Right lobe of liver (tissue), 6 donors: ENCODE measurements at regions not wholly inside any gene's neighbourhood (a gene's known extent, or its start where the extent isn't known, plus 50 kb on each side); places are given as distances from the start of the nearest gene placed in this dataset.

Source experiments
- ATAC-seq, 4 donors: fragments of 200-7000 bp; cut with Tn5 transposase; one replicate each; pipeline ENCODE4 v1.9.1; 2020; ENCODE audit warnings: mild to moderate bottlenecking in 4 of 4, moderate library complexity in 4 of 4
- DNase-seq, 3 donors: peaks; one replicate each; pipeline ENCODE4 v3.0.0-alpha.2; 2020
- H3K27ac ChIP-seq, 3 donors: fragments of 200-600 bp; one replicate each; pipeline ENCODE4 v1.8.0; 2022
- H3K27me3 ChIP-seq, 2 donors: fragments of 200-600 bp; one replicate each; pipeline ENCODE4 v1.8.0; 2022
- H3K36me3 ChIP-seq, 4 donors: fragments of 200-600 bp; sonication (generic) in 1 of 4; one replicate each; pipeline versions ENCODE4 v1.5.1 to v1.8.0; 2017 to 2022; ENCODE audit warnings: control low read depth in 1 of 4
- H3K4me1 ChIP-seq, 4 donors: fragments of 200-600 bp; sonication (generic) in 1 of 4; one replicate each; pipeline versions ENCODE4 v1.5.1 to v1.8.0; 2017 to 2022; ENCODE audit warnings: control low read depth in 1 of 4
- H3K4me3 ChIP-seq, 3 donors: fragments of 200-600 bp; one replicate each; pipeline ENCODE4 v1.8.0; 2022
- H3K9me3 ChIP-seq, 4 donors: fragments of 200-600 bp; sonication (generic) in 1 of 4; one replicate each; pipeline versions ENCODE4 v1.5.1 to v1.8.0; 2017 to 2022; ENCODE audit warnings: control low read depth in 1 of 4
- POLR2A ChIP-seq: fragments of 450-650 bp; IDR thresholded peaks from one replicate; pipeline ENCODE4 v1.6.1; 2017; ENCODE audit warnings: antibody characterized with exemption, mild to moderate bottlenecking
- WGBS: methylation state at CpG from one replicate; pipeline ENCODE4 v1.1.6; 2018; ENCODE audit warnings: low coverage, low lambda C conversion rate; ENCODE audit not compliant: insufficient coverage; ENCODE audit errors: missing lambda C conversion rate; 5-methylcytosine and 5-hydroxymethylcytosine counted together
- intact Hi-C, 2 donors: fragments of 100-400 bp; cut with DNase I; formaldehyde crosslinking; loops; one replicate each; pipeline versions ENCODE4 v1.11.2 to v1.14.1; 2022
- TF ChIP-seq, protein P1 (sequence below), 4 donors: fragments of 200-600 bp in 3 of 4; fragments of 450-650 bp in 1 of 4; IDR thresholded peaks; one replicate each; pipeline versions ENCODE4 v1.5.1 to v1.8.0; 2016 to 2022; ENCODE audit warnings: antibody characterized with exemption in 4 of 4, mild to moderate bottlenecking in 2 of 4
- donor health status: DM: no; HTN: yes; CAD: no.
- donor health status: DM: no; HTN: no; CAD: no.
- donor health status: DM: no; HTN: no; CAD: no.
- donor health status: DM: no; HTN: yes; CAD: no.
- donor health status: DM: no; HTN: yes; CAD: no.

- Histone ChIP-seq H3K4me3 (no peak overlapping the region), H3K4me1 (no peaks in the 10 kb centered on the region), H3K27ac (no peak overlapping the region), H3K36me3 (no peaks in the 10 kb centered on the region), H3K9me3 (no peaks in the 10 kb centered on the region), H3K27me3 (no peaks in the 10 kb centered on the region)
- TF ChIP-seq POLR2A = no peak
- TF ChIP-seq, protein P1, sequence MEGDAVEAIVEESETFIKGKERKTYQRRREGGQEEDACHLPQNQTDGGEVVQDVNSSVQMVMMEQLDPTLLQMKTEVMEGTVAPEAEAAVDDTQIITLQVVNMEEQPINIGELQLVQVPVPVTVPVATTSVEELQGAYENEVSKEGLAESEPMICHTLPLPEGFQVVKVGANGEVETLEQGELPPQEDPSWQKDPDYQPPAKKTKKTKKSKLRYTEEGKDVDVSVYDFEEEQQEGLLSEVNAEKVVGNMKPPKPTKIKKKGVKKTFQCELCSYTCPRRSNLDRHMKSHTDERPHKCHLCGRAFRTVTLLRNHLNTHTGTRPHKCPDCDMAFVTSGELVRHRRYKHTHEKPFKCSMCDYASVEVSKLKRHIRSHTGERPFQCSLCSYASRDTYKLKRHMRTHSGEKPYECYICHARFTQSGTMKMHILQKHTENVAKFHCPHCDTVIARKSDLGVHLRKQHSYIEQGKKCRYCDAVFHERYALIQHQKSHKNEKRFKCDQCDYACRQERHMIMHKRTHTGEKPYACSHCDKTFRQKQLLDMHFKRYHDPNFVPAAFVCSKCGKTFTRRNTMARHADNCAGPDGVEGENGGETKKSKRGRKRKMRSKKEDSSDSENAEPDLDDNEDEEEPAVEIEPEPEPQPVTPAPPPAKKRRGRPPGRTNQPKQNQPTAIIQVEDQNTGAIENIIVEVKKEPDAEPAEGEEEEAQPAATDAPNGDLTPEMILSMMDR (IDR thresholded peaks at IDR 0.05) = no peak
- ATAC-seq (no peak), DNase-seq (no peak)
- 56% methylated on average over 5 of the region's 9 CpGs for WGBS
- intact Hi-C loops = no loop called here
These were observed 167.0 kb upstream of the UBE2E2 start for GRCh38 chr3:23035927-23036640.

- DNase-seq = no peak
- intact Hi-C loops = no loop called here
- no peak overlapping the region for H3K4me3 ChIP-seq
- ATAC-seq = no peak
- H3K4me1 ChIP-seq = no peaks in the 10 kb centered on the region
- TF ChIP-seq POLR2A = no peak
- TF ChIP-seq, protein P1 (IDR thresholded peaks at IDR 0.05) = no peak
- H3K27me3 ChIP-seq = no peaks in the 10 kb centered on the region
- no peak overlapping the region for H3K27ac ChIP-seq
- no peaks in the 10 kb centered on the region for H3K9me3 ChIP-seq
- H3K36me3 ChIP-seq = no peaks in the 10 kb centered on the region
- WGBS = 21% methylated on average over 4 of the region's 4 CpGs
These were observed 166.4 kb upstream of the UBE2E2 start for GRCh38 chr3:23036728-23037127.

DNA sequence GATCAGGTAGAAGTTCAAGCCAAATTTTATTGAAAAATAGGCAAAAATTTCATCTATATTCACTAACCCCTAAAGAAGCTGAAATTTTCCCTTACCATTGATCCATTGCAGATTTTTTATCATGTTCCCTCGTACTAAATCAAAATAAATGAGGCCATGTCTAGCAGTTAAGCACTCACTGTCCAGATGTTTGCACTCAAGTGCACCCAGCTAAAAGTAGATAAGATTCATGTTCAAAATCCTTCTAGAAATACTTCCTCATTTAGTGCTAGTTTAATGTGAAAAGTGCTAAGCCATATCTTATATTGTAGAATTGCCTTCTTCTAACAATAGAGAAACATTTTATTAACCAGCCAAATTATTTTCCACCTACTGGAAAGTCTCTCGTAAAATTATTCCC is 164.7 kb upstream of the UBE2E2 start:
- H3K9me3 ChIP-seq = no peaks in the 10 kb centered on the region
- intact Hi-C loops = no loop called here
- no peak overlapping the region for H3K4me3 ChIP-seq
- WGBS = 26% methylated on average over 2 of the region's 2 CpGs
- H3K27ac ChIP-seq = no peak overlapping the region
- no peak for DNase-seq
- no peaks in the 10 kb centered on the region for H3K4me1 ChIP-seq
- TF ChIP-seq, protein P1 (IDR thresholded peaks at IDR 0.05) = no peak
- TF ChIP-seq POLR2A = no peak
- no peak for ATAC-seq
- H3K27me3 ChIP-seq = no peaks in the 10 kb centered on the region
- no peaks in the 10 kb centered on the region for H3K36me3 ChIP-seq

DNA sequence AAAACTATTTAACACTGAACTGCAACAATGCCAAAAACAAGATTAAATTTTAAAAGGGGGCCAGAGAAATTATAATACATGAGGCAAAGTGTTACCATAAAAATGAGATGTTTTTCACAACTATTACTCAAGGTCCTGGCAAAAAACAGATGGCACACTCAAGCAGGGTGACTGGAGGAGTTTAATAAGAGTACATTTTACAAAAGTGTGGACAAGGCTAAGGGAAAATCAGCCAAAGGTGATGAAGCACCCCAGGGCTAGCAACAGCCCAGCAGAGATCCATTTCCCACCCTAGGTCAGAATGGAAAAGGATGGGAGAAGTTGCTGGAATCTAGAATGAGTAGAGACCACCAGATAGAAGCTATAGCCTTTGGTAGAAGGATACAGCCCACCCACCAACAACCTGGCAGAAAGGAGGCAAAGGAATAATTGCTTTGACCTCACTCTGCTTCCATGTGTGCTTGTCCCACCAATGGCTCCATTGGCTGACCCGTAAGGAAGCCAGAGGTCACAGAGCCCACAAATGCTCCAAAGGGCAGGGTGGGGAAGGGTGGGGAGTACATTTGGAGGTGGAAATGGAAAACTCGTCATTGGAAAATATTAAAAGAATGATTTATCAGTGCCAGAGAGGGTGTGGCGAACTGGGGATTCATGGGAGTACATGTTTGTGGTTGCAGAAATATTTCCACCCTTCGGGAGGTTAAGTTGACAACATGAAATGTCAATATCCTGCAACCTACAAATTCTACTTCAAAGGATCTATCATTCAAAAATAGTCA is 161.0 kb upstream of the UBE2E2 start:
- intact Hi-C loops = no loop called here
- H3K9me3 ChIP-seq = no peaks in the 10 kb centered on the region
- H3K36me3 ChIP-seq = no peaks in the 10 kb centered on the region
- DNase-seq (no peak), ATAC-seq (no peak)
- TF ChIP-seq POLR2A = no peak
- TF ChIP-seq, protein P1 (IDR thresholded peaks at IDR 0.05) = no peak
- no peak overlapping the region for H3K27ac ChIP-seq
- no peaks in the 10 kb centered on the region for H3K27me3 ChIP-seq
- 66% methylated on average over 4 of the region's 4 CpGs for WGBS
- no peak overlapping the region for H3K4me3 ChIP-seq
- H3K4me1 ChIP-seq = no peaks in the 10 kb centered on the region
